ENCODE measurements at regions not wholly inside any gene's neighbourhood (a gene's known extent, or its start where the extent isn't known, plus 50 kb on each side); places are given as distances from the start of the nearest gene placed in this dataset.

GRCh38 chr14:59131938-59132795, 56.3 kb upstream of the DAAM1 start:
- Histone ChIP-seq H3K4me3 (ENCODE audit: severe bottlenecking) (no peak overlapping the region), H3K27me3 (ENCODE audit: insufficient read depth, poor library complexity, severe bottlenecking) (no peaks in the 10 kb centered on the region), H3K4me1 (ENCODE audit: insufficient read depth, poor library complexity, severe bottlenecking) (no peaks in the 10 kb centered on the region), H3K9me3 (ENCODE audit: severe bottlenecking) (no peaks in the 10 kb centered on the region), H3K27ac (ENCODE audit: poor library complexity, severe bottlenecking) (no peak overlapping the region), H3K36me3 (ENCODE audit: low read depth) (no peaks in the 10 kb centered on the region)
- DNase-seq (ENCODE audit: low spot score) (no peak), ATAC-seq (ENCODE audit: low read depth) (no peak)
- no peak for TF ChIP-seq CTCF (IDR thresholded peaks at IDR 0.05; ENCODE audit: poor library complexity, severe bottlenecking)

GRCh38 chr14:59132796-59133494, 55.5 kb upstream of the DAAM1 start:
- ATAC-seq (ENCODE audit: low read depth) = no peak
- no peak overlapping the region for H3K4me3 ChIP-seq (ENCODE audit: severe bottlenecking)
- DNase-seq (ENCODE audit: low spot score) = no peak
- H3K27ac ChIP-seq (ENCODE audit: poor library complexity, severe bottlenecking) = no peak overlapping the region
- no peaks in the 10 kb centered on the region for H3K36me3 ChIP-seq (ENCODE audit: low read depth)
- no peaks in the 10 kb centered on the region for H3K27me3 ChIP-seq (ENCODE audit: insufficient read depth, poor library complexity, severe bottlenecking)
- TF ChIP-seq CTCF (IDR thresholded peaks at IDR 0.05; ENCODE audit: poor library complexity, severe bottlenecking) = peak; percentile 27
- no peaks in the 10 kb centered on the region for H3K9me3 ChIP-seq (ENCODE audit: severe bottlenecking)
- H3K4me1 ChIP-seq (ENCODE audit: insufficient read depth, poor library complexity, severe bottlenecking) = no peaks in the 10 kb centered on the region

DNA sequence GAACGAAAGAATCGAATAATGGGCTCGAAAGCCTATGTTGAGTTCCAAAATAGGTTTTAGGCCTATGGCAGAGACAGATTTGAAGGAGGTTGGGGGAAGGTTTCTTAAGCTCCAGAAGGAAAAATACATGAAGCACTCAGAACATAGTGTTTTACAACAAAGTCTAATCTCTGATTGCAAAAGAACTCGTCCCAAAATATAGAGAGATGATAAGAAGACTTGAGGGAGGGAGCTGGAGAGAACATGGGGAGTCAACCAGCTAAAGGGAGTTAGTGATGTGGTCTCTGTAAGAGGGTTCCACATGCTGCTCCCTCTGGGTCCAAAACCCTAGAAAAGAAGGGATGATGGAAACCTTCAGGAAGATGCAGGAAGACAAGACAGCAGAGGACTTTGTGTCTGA, 54.8 kb upstream of the DAAM1 start:
- ATAC-seq (ENCODE audit: low read depth) = no peak
- no peak overlapping the region for H3K27ac ChIP-seq (ENCODE audit: poor library complexity, severe bottlenecking)

GRCh38 chr14:59134307-59134706, 54.2 kb upstream of the DAAM1 start:
- no peak for DNase-seq (ENCODE audit: low spot score)
- Histone ChIP-seq H3K4me1 (ENCODE audit: insufficient read depth, poor library complexity, severe bottlenecking) (no peaks in the 10 kb centered on the region), H3K36me3 (ENCODE audit: low read depth) (no peaks in the 10 kb centered on the region), H3K27me3 (ENCODE audit: insufficient read depth, poor library complexity, severe bottlenecking) (no peaks in the 10 kb centered on the region), H3K4me3 (ENCODE audit: severe bottlenecking) (no peak overlapping the region), H3K9me3 (ENCODE audit: severe bottlenecking) (no peaks in the 10 kb centered on the region), H3K27ac (ENCODE audit: poor library complexity, severe bottlenecking) (no peak overlapping the region)
- no peak for TF ChIP-seq CTCF (IDR thresholded peaks at IDR 0.05; ENCODE audit: poor library complexity, severe bottlenecking)
- no peak for ATAC-seq (ENCODE audit: low read depth)

More for the DNA sequence above, 54.8 kb upstream of the DAAM1 start:
- no peak for DNase-seq (ENCODE audit: low spot score)
- Histone ChIP-seq H3K27me3 (ENCODE audit: insufficient read depth, poor library complexity, severe bottlenecking) (no peaks in the 10 kb centered on the region), H3K4me3 (ENCODE audit: severe bottlenecking) (no peak overlapping the region), H3K36me3 (ENCODE audit: low read depth) (no peaks in the 10 kb centered on the region), H3K4me1 (ENCODE audit: insufficient read depth, poor library complexity, severe bottlenecking) (no peaks in the 10 kb centered on the region), H3K9me3 (ENCODE audit: severe bottlenecking) (no peaks in the 10 kb centered on the region)
- no peak for TF ChIP-seq CTCF (IDR thresholded peaks at IDR 0.05; ENCODE audit: poor library complexity, severe bottlenecking)

Measured in RWPE2 (cell line).